GM12864 (cell line): ENCODE measurements at regions not wholly inside any gene's neighbourhood (a gene's known extent, or its start where the extent isn't known, plus 50 kb on each side); places are given as distances from the start of the nearest gene placed in this dataset.

Experiments used
- DNase-seq: peaks from one replicate; pipeline ENCODE4 v3.0.0-alpha.2; 2011; ENCODE audit warnings: low read depth
- H3K4me3 ChIP-seq: 2 replicates; pipeline ENCODE4 v1.5.1; 2011; ENCODE audit warnings: mild to moderate bottlenecking, low read depth, low read length, control low read depth
- TF ChIP-seq, protein P1 (sequence below): IDR thresholded peaks from 2 replicates; pipeline ENCODE4 v1.5.1; 2011; ENCODE audit warnings: low read depth, mild to moderate bottlenecking, moderate library complexity, low read length, control low read depth, inconsistent platforms; ENCODE audit errors: missing control alignments

DNA sequence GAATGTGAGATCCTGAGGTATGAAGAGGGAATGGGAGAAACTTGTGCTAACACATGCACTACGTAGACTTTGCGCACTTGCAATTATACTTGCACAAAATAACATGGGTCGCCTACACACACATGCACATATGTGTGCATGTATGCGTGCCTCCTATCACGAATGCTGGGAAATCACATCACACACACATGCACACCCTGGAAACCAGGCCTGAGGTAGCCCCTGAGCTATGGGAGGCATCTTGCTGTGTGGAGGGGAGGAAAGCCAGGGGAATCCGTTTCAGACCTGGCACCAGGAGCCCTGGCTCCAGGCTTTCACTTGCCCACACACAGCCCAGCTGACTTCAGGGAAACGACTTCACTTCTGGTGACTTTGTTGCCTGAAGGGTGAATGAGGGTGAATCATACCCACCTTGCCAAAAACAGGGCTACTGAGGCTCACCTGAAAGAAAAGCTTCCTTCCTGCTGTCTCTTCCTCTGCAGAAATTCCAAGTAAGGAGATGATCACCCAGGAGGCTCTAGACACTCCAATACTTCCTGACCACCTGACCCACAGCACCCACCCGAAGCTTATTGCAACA is 136.0 kb upstream of the NGF start:
- no peak for DNase-seq
- H3K4me3 ChIP-seq, result no peak overlapping the region
- TF ChIP-seq, protein P1, sequence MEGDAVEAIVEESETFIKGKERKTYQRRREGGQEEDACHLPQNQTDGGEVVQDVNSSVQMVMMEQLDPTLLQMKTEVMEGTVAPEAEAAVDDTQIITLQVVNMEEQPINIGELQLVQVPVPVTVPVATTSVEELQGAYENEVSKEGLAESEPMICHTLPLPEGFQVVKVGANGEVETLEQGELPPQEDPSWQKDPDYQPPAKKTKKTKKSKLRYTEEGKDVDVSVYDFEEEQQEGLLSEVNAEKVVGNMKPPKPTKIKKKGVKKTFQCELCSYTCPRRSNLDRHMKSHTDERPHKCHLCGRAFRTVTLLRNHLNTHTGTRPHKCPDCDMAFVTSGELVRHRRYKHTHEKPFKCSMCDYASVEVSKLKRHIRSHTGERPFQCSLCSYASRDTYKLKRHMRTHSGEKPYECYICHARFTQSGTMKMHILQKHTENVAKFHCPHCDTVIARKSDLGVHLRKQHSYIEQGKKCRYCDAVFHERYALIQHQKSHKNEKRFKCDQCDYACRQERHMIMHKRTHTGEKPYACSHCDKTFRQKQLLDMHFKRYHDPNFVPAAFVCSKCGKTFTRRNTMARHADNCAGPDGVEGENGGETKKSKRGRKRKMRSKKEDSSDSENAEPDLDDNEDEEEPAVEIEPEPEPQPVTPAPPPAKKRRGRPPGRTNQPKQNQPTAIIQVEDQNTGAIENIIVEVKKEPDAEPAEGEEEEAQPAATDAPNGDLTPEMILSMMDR, result no peak

DNA sequence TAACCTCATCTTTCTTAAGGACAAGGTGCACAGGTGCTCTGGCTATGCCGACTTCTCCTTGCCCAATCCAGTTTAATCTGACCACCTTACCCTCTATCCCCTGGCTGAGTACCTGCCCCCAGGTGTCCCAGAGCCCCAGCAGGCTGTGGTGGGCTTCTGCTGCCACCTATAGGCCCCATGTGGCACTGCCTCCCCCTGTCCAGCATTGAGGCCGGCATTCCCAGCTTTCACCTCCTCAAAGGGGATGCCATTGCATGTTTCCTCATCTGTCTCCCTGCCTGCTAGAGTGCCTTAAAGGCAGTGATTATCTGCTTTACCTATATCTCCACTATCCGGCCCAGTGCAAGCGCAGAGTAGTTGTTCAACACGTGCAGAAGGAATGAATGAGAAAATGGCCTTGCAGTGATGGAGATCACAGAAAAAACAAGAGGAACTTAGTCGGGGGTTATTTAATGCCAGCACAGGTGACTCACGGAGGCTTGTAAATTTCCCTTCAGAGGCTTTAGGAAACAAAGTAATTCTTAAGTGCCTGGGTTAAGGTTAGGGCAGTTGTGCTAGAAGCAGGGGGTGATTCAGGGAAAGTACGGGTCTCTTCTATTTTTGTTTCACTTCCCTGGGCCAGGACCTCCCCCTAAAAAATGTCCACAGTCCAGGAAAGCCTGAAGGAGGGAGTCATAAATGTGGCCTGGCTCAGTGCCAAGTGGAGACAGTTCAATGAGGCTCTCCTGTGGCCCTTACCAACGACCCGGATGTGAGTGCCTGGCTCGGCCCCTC is 131.8 kb upstream of the NGF start:
- TF ChIP-seq, protein P1, result peak; percentile 99
- no peak for DNase-seq
- no peak overlapping the region for H3K4me3 ChIP-seq

DNA sequence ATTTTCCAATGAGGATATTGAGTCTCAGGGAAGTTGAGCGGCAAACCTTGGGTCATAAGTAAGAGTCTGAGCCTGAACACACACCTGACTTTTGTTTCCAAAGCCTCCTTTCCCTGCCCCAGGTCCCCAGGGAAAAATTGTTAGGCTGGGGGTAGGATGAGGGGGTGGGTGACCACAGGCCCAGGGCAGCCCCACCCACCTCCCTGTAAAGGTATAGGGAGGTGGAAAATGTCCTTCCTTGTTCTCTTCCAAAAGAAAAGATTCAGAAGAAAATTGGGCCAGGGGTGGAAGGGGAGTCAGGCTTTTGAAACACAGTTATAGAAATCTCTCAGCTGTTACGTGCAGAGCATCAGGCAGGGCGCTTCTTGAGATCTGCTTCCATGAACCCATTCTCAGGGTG is 129.7 kb upstream of the NGF start:
- TF ChIP-seq, protein P1, result no peak
- no peak for DNase-seq
- H3K4me3 ChIP-seq, result no peak overlapping the region

DNA sequence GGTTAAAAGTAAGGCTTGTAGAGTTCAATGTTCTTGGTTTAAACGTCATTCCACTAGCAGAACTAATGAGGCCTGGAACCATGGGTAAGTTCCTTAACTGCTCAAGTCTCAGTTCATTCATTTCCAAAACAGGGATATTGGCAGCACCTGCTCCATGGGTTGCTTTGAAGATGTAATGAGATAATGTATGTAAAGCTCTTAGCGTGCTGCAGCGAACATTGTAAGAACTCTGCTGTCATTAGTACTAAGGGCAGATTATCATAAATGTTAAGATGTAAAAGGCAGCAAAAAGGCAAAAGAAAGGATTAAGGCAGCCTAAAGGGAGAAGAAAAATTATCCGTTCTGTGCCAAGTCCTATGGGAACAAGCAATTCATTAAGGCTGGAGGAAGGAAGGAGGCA is 129.1 kb upstream of the NGF start:
- TF ChIP-seq, protein P1, result no peak
- DNase-seq, result no peak
- no peak overlapping the region for H3K4me3 ChIP-seq

DNA sequence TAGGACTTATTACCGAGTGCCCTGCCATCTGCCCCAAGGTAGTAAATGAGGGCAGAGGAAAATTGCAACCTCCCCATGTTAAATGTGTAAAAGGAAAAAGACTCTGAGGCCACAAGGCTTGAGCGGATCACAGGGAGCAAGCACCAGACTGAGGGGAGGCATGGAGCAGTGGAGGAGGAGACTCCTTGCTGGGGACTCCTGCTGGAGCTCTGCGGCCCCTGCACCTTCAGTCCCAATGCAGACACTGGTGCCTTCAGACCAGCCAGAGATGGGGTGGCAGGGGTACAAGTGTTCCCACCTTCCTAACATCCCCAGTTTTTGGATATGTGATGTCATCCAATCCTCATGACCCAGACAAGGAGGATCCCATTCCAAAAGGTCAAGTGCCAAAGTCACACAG is 128.4 kb upstream of the NGF start:
- no peak for DNase-seq
- no peak overlapping the region for H3K4me3 ChIP-seq
- TF ChIP-seq, protein P1, result no peak

DNA sequence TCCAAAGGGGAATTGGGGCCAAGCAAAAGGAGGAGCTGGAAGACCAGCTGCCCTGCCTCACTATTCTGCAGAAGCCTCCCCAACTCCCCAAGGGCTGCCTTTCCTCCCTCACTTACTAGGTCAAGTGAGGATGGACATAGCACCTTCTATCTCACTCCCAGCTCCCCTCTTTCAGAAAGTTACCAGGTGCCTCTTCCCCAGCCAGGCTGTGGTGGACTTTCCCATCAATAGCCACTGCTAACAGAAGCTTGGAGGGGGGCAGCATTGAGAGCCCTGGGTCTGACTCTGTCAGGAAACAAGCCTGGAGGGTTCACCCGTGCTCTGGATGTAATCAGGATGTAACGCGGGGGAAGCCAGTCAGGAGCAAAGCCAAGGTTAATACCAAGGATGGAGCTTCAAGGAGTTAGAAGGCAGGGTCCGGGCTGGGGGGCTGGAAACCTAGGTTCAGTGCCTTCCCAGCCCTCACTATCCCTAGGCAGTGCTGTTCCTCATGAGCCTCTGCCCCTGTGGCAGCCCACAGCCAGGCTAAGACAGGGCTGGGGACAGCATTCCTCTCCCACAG is 127.8 kb upstream of the NGF start:
- TF ChIP-seq, protein P1, result no peak

More for the DNA sequence above, 127.8 kb upstream of the NGF start:
- H3K4me3 ChIP-seq, result no peak overlapping the region
- no peak for DNase-seq
